ENCODE measurements at regions not wholly inside any gene's neighbourhood (a gene's known extent, or its start where the extent isn't known, plus 50 kb on each side); places are given as distances from the start of the nearest gene placed in this dataset.

GRCh38 chr3:55166576-55167555 lies 239.0 kb upstream of the LRTM1 start:
- Histone ChIP-seq H2AFZ (ENCODE audit: low read length) (no peak overlapping the region), H3K4me1 (ENCODE audit: insufficient read depth, low read length, severe bottlenecking) (no peaks in the 10 kb centered on the region), H3F3A (ENCODE audit: insufficient read depth, low read length) (no peaks in the 10 kb centered on the region), H3K79me2 (ENCODE audit: insufficient read depth, low read length) (no peaks in the 10 kb centered on the region), H3K9me2 (ENCODE audit: low read depth, low read length) (no peaks in the 10 kb centered on the region), H3K9me3 (ENCODE audit: low read length) (no peaks in the 10 kb centered on the region), H3K4me3 (ENCODE audit: low read depth, low read length, poor library complexity, severe bottlenecking) (no peak overlapping the region), H3K27ac (ENCODE audit: low read depth, low read length, poor library complexity, severe bottlenecking) (no peak overlapping the region), H3K27me3 (ENCODE audit: insufficient read depth, low read length) (no peaks in the 10 kb centered on the region), H4K20me1 (ENCODE audit: insufficient read depth, low read length) (no peaks in the 10 kb centered on the region), H3K9ac (ENCODE audit: low read length) (no peak overlapping the region), H3K4me2 (ENCODE audit: low read length) (no peak overlapping the region), H3K36me3 (ENCODE audit: insufficient read depth, low read length) (no peaks in the 10 kb centered on the region)
- TF ChIP-seq CTCF (IDR thresholded peaks at IDR 0.05; ENCODE audit: low read length) (no peak), EZH2 (IDR thresholded peaks at IDR 0.05; ENCODE audit: borderline replicate concordance, low read length) (no peak)

- H3K36me3 ChIP-seq (ENCODE audit: insufficient read depth, low read length): no peaks in the 10 kb centered on the region
- no peaks in the 10 kb centered on the region for H3F3A ChIP-seq (ENCODE audit: insufficient read depth, low read length)
- H3K9me2 ChIP-seq (ENCODE audit: low read depth, low read length): no peaks in the 10 kb centered on the region
These were observed 238.0 kb upstream of the LRTM1 start for GRCh38 chr3:55165704-55166405.

GRCh38 chr3:55165278-55165677 lies 237.4 kb upstream of the LRTM1 start:
- Histone ChIP-seq H3K27me3 (ENCODE audit: insufficient read depth, low read length) (no peaks in the 10 kb centered on the region), H3K4me1 (ENCODE audit: insufficient read depth, low read length, severe bottlenecking) (no peaks in the 10 kb centered on the region), H3K9me2 (ENCODE audit: low read depth, low read length) (no peaks in the 10 kb centered on the region)

More at GRCh38 chr3:55165704-55166405, 238.0 kb upstream of the LRTM1 start:
- Histone ChIP-seq H4K20me1 (ENCODE audit: insufficient read depth, low read length) (no peaks in the 10 kb centered on the region), H3K9ac (ENCODE audit: low read length) (no peak overlapping the region), H3K27ac (ENCODE audit: low read depth, low read length, poor library complexity, severe bottlenecking) (no peak overlapping the region), H2AFZ (ENCODE audit: low read length) (no peak overlapping the region), H3K79me2 (ENCODE audit: insufficient read depth, low read length) (no peaks in the 10 kb centered on the region), H3K4me1 (ENCODE audit: insufficient read depth, low read length, severe bottlenecking) (no peaks in the 10 kb centered on the region), H3K4me3 (ENCODE audit: low read depth, low read length, poor library complexity, severe bottlenecking) (no peak overlapping the region), H3K4me2 (ENCODE audit: low read length) (no peak overlapping the region), H3K27me3 (ENCODE audit: insufficient read depth, low read length) (no peaks in the 10 kb centered on the region), H3K9me3 (ENCODE audit: low read length) (no peaks in the 10 kb centered on the region)
- no peak for TF ChIP-seq EZH2 (IDR thresholded peaks at IDR 0.05; ENCODE audit: borderline replicate concordance, low read length)
- TF ChIP-seq CTCF (IDR thresholded peaks at IDR 0.05; ENCODE audit: low read length): no peak

More at GRCh38 chr3:55165278-55165677, 237.4 kb upstream of the LRTM1 start:
- Histone ChIP-seq H3K27ac (ENCODE audit: low read depth, low read length, poor library complexity, severe bottlenecking) (no peak overlapping the region), H3K4me3 (ENCODE audit: low read depth, low read length, poor library complexity, severe bottlenecking) (no peak overlapping the region), H3K79me2 (ENCODE audit: insufficient read depth, low read length) (no peaks in the 10 kb centered on the region), H3K9ac (ENCODE audit: low read length) (no peak overlapping the region), H3K36me3 (ENCODE audit: insufficient read depth, low read length) (no peaks in the 10 kb centered on the region), H4K20me1 (ENCODE audit: insufficient read depth, low read length) (no peaks in the 10 kb centered on the region), H2AFZ (ENCODE audit: low read length) (no peak overlapping the region), H3K4me2 (ENCODE audit: low read length) (no peak overlapping the region), H3F3A (ENCODE audit: insufficient read depth, low read length) (no peaks in the 10 kb centered on the region), H3K9me3 (ENCODE audit: low read length) (no peaks in the 10 kb centered on the region)
- TF ChIP-seq CTCF (IDR thresholded peaks at IDR 0.05; ENCODE audit: low read length): no peak
- no peak for TF ChIP-seq EZH2 (IDR thresholded peaks at IDR 0.05; ENCODE audit: borderline replicate concordance, low read length)

Data from OCI-LY1 (cell line).